GM19452 (cell line): ENCODE measurements at regions not wholly inside any gene's neighbourhood (a gene's known extent, or its start where the extent isn't known, plus 50 kb on each side); places are given as distances from the start of the nearest gene placed in this dataset.

Experiments
- ATAC-seq: cut with Tn5 transposase; IDR thresholded peaks from one replicate; pipeline ENCODE4 v1.9.1; 2021; ENCODE audit not compliant: unreplicated experiment

DNA sequence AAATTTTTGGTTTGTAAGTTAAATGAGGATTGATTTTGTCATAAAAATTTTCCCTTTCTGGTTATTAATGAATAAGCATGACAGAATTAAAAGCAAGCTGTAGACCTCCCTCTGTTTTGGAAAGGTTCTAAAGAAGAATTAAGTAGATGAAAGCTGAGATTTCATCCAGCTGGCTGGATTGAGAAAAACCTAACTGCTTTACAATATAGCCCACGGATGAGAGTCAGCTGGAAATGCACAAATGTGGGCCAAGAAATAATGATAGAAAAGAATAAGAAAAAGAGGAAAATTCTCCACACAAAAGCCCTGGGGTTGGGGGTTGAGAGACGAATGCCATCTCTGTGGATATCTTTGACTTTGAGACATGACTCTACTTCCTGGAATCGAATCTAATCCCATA is 631.6 kb downstream of the HDGFL1 start:
- no peak for ATAC-seq

DNA sequence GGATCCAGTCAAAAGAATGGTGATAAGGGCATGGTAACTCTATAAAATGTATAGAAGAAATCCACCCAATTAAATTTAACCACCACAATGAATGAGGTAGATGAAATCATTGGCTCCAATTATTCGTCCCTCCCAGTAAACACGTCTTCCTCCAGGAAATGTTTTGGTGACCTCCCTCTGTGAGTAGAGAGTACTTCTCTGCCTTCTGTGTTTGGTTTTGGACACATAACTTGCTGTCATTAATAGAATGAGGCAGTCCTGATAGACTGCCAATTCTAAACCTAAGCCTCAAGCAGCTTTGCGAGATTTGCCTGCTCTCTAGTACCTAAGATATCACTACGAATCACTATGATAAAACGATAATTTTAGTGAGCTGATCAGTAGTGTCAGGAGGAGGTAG is 632.8 kb downstream of the HDGFL1 start:
- ATAC-seq: no peak

DNA sequence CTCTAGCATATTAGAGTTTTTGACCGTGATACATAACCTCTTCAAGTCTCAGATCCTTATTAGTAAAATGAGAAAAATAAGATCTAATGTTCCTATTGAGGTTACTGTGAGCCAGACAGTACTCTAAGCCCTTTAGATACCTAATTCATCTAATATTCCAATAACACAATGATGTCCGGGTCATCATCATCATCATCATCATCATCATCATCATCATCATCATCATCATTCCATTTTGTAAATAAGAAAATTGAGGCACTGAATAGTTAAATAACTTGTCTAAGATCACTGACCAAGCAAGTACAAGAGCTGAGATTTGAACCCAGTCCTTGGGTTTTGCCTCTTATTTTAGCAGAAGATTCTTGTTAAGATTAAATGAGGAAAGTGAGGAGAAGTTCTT is 643.0 kb downstream of the HDGFL1 start:
- ATAC-seq: no peak

- no peak for ATAC-seq
These were observed 643.8 kb downstream of the HDGFL1 start for GRCh38 chr6:23213193-23213592.

DNA sequence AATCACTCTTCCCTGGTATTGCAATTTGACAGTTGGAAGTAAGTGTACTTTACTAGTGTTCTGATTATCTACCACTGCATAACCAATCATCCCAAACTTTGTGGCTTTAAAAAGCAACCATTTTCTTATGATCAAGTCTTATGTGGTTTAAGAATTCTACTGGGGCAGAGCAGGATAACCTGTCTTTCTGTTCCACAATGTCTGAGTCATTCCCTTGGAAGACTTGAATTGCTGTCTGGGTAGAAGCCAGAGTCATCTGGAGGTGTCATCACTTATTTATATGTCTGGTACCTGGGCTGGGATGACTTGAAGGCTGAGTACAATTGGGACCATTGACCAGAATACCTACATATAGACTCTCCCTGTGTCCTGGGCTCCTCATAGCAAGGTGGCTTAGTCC is 644.3 kb downstream of the HDGFL1 start:
- ATAC-seq: no peak

DNA sequence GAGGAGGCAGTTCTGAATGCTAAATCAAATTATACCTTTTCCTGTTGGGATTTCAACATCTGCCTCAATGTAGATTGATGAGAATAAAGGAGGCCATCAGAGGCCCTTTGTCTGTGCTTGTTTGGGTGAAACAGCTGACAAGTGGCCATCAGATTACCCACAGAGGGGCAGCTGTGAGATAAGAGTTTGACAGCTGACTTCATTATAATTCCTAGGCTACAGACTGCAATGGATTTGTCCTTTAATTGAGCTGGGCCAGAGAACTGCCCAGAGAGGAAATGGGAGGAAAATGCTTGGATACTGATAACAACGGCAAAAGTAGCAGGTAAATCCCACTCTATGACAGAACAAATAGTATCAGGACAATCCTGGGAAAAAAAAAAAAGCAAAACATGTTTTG is 649.4 kb downstream of the HDGFL1 start:
- ATAC-seq: no peak

DNA sequence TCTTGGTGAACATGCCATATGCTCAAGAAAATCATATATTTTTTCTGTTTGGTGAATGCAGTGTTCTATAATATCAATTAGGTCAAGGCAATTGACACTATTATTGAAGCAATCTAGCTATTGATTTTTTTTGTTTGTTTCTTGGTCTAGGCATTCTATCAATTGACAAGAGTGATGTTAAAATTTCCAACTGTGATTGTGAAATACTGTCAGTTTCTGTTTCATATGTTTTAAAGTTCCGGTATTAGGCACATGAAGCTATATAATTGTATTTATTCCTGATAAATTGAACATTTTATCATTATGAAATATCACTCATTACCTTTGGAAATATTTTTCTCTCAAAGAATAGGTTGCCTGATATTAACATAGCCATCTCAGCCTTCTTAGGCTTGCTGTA is 653.4 kb downstream of the HDGFL1 start:
- no peak for ATAC-seq

GRCh38 chr6:23224540-23224939 is 655.2 kb downstream of the HDGFL1 start:
- no peak for ATAC-seq

DNA sequence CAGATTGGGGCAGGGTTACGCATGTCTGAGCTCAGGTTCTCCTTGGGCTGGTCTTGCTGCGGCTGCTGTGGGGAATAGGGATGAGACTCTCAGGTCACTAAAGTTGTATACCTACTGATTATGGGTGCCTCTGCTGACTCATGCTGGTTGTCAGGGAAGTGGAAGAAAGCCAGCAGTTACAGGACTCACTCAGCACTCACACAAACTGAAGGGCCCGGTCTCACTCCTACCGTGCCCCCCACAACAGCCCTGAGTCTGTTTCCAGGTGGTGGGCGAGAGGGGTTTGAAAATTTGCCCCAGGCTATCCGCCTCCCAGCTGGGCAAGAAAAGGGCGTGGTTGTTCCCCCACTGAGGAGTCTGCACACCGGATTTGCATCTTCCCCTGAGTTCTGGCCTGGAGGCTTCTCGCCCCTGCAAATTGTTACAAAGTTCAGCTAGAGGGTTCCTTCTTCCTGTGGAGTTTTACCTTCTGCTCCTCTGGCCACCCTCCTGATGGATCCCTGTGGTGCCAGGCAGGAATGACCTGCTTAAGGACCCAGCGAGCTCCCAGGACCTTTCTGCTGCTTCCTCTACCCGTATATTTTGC is 659.2 kb downstream of the HDGFL1 start:
- ATAC-seq: no peak

GRCh38 chr6:23243854-23244253 is 674.5 kb downstream of the HDGFL1 start:
- no peak for ATAC-seq

- ATAC-seq: no peak
These were observed 674.9 kb downstream of the HDGFL1 start for GRCh38 chr6:23244300-23244699.

- no peak for ATAC-seq
These were observed 676.2 kb downstream of the HDGFL1 start for GRCh38 chr6:23245572-23245971.

GRCh38 chr6:23246896-23247295 is 677.5 kb downstream of the HDGFL1 start:
- no peak for ATAC-seq

GRCh38 chr6:23250556-23250955 is 681.2 kb downstream of the HDGFL1 start:
- no peak for ATAC-seq

GRCh38 chr6:23262864-23263263 is 693.5 kb downstream of the HDGFL1 start:
- ATAC-seq: no peak

- ATAC-seq: no peak
These were observed 695.9 kb downstream of the HDGFL1 start for GRCh38 chr6:23265270-23265669.

GRCh38 chr6:23266536-23266935 is 697.2 kb downstream of the HDGFL1 start:
- ATAC-seq: no peak

DNA sequence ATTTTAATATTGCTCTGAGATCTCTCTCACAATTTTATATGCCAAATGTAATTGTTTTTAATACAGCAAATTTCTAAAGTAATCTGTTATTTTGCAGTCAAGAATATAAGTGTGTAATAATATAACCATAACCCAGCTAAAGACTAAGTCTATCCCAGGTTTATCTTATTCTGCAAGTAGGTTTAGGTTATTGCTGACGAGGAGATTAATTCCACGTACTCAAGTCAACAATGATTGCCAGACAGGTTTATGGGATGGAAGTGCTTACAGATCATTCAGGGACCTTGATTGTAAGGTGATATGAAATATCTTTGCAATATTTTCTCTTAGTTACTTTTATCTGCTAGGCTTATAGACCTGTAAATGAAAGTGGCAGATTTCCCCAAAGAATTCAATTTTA is 698.3 kb downstream of the HDGFL1 start:
- ATAC-seq: no peak

DNA sequence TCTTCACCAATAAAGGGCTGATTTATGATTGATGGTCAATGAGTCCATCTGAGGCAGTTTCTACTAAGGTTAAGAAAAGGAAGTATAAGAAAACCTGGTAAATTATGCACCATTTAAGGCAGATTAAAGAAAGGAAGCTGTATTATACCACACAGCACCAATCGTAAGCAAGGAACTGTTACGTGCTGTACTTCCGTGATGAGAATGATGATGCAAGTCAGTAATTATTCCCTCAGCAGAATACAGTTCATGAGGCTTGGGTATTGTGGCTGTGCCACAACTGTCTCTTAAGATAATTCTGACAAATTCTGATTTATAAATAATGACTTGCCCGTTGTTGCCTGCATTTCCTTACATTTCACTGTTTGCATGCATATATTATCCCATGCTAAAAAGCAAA is 699.0 kb downstream of the HDGFL1 start:
- no peak for ATAC-seq

DNA sequence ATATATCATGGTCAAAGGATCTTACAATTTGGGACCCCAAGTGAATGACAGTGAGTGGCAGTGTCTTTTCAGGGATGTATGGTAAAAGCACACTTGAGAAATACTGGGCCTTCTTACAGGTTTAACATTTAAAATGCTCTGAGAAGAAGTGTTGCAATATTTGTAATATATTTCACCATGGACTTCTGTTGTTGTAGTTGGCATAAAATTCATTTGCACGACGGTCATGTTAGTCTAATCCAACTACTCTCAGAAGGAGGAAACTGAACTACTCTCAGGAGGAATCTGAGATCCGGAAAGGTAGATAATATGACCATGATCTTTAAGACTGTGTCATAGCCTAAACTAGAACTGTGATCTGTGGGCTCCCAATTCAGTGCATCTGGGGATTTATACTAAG is 700.1 kb downstream of the HDGFL1 start:
- ATAC-seq: no peak

- no peak for ATAC-seq
These were observed 703.2 kb downstream of the HDGFL1 start for GRCh38 chr6:23272536-23272935.

GRCh38 chr6:23277521-23278179 is 708.3 kb downstream of the HDGFL1 start:
- ATAC-seq: no peak

- ATAC-seq: no peak
These were observed 708.8 kb downstream of the HDGFL1 start for GRCh38 chr6:23278180-23278532.
